ENCODE measurements at regions not wholly inside any gene's neighbourhood (a gene's known extent, or its start where the extent isn't known, plus 50 kb on each side); places are given as distances from the start of the nearest gene placed in this dataset.

GRCh38 chr9:28653216-28653615, 1079.9 kb upstream of the C9orf72 start:
- no peak for DNase-seq

GRCh38 chr9:28656727-28657126, 1083.4 kb upstream of the C9orf72 start:
- no peak for DNase-seq

DNA sequence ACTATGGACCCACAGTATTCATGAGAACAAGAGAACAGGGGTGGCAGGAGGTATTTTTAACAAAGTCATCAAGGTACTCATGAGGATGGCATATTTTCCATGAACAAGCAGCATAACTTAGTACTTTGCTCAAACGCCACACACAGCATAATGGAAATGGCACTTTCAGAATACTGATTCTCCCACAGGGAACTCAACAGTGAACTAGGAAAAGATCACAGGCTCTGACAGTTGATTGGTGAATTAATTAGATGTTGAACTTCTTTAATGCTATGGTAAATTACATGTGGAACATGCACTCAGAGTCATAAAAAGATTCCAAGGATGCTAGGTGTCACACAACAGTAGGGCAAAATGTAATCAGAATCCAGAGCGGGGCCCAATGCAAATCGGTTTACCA, 1088.6 kb upstream of the C9orf72 start:
- no peak for DNase-seq

- DNase-seq = no peak
Measured at GRCh38 chr9:28662675-28663074, 1089.4 kb upstream of the C9orf72 start.

DNA sequence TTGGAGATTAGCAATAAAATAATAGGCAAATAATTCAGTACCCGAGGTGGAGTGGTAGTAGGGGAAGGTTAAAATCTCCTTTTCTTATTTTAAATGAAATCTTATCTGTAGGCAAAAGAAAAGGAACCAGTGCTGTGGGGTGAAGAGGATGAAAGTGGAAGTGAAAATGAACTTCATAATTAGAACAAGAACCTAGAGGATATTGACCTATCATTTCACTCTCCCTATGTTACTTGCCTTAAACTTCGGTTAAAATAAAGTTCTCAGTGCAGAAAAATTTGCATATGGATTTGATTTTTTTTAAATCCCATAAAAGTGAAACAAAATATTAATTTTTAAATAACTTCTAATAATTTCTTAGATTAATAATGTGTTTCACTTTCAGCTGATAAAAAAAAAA, 1094.9 kb upstream of the C9orf72 start:
- DNase-seq = no peak

- DNase-seq = no peak
Measured at GRCh38 chr9:28671000-28671399, 1097.7 kb upstream of the C9orf72 start.

- DNase-seq = no peak
Measured at GRCh38 chr9:28678097-28678496, 1104.8 kb upstream of the C9orf72 start.

DNA sequence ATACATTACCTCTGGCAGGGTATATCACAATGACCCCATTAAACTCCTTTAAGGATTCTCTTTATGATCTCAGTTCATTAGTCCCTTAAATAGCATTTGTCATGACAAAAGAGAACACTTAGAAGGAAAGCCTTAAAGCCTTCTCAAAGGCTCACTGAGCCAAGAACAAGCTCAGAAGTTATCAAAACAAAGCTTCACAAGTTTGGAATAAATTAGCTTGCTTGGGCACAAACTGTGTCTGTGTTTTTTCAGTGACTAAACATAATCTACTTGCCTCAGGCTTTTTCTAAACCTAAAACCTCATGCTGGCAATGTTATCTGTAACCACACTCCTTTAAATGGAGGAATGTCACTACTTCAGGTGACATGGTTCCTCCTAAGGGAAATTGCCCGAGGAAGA, 1114.9 kb upstream of the C9orf72 start:
- DNase-seq = no peak

- no peak for DNase-seq
Measured at GRCh38 chr9:28692012-28692411, 1118.7 kb upstream of the C9orf72 start.

GRCh38 chr9:28696960-28697359, 1123.7 kb upstream of the C9orf72 start:
- no peak for DNase-seq

DNA sequence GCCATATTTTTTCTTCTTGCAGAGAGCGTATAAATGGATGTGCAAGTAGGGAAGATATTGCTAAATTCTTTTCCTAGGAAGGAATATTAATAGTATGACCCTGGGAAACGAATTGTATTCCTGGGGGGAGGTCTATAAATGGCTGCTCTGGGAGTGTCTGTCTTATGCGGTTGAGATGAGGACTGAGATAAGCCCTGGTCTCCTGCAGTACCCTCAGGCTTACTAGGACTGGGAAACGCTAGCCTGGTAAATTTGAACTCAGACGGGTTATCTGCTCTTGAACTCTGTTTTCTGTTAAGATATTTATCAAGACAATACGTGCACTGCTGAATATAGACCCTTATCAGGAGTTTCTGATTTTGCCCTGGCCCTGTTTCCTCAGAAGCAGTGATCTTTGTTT, 1126.4 kb upstream of the C9orf72 start:
- no peak for DNase-seq

GRCh38 chr9:28707616-28708015, 1134.3 kb upstream of the C9orf72 start:
- DNase-seq = no peak

GRCh38 chr9:28714188-28714587, 1140.9 kb upstream of the C9orf72 start:
- no peak for DNase-seq

GRCh38 chr9:28718226-28718625, 1144.9 kb upstream of the C9orf72 start:
- DNase-seq = no peak

- no peak for DNase-seq
Measured at GRCh38 chr9:28720746-28721145, 1147.5 kb upstream of the C9orf72 start.

- no peak for DNase-seq
Measured at GRCh38 chr9:28730111-28730510, 1156.8 kb upstream of the C9orf72 start.

DNA sequence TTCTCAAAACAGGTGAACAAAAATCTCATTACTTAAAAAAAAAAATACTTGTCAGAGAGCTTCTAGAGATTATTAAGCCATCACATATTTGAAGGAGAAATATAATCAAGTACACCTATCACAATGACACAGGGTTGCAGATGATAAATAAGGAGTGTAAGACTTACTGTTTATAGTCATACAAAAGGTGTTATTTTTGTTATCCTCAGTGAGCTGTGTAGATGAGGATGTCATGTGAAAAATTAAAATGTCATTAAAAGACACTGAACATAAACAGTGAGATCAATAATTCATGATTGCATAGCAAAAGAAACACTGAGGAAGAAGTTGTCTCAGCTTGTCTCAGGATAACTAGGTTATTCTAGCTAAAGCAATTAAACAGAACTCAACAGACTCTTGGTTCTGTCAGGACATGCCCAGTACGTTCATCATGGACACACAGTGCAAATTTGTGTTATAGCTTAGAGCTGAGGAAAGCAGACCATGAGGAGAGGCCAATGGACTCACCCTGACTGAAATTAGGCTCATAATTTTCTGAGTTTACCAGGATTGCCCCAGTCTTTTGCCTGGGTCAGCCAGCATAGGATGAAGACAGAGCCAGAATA, 1162.6 kb upstream of the C9orf72 start:
- DNase-seq = no peak

GRCh38 chr9:28741459-28741858, 1168.2 kb upstream of the C9orf72 start:
- no peak for DNase-seq

- no peak for DNase-seq
Measured at GRCh38 chr9:28747351-28747985, 1174.2 kb upstream of the C9orf72 start.

DNA sequence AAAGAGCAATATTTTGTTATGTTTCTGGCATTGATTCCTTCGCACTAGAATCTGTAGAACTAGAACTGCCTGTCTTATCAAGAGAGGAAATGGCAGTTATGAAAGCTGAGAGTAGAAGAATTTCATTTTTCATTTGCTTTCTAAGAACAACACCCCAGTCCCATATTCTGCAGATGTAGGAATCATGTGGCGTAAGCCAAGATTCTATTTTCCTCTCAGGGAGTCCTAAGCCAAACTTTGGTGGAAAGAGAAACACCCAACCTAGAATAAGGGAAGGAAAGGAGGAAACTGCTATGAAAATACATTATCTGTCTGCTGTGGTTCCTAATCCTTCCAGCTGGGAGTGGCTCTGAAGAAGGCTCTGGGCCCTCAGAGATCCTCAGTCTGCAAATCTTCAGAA, 1176.9 kb upstream of the C9orf72 start:
- no peak for DNase-seq

DNA sequence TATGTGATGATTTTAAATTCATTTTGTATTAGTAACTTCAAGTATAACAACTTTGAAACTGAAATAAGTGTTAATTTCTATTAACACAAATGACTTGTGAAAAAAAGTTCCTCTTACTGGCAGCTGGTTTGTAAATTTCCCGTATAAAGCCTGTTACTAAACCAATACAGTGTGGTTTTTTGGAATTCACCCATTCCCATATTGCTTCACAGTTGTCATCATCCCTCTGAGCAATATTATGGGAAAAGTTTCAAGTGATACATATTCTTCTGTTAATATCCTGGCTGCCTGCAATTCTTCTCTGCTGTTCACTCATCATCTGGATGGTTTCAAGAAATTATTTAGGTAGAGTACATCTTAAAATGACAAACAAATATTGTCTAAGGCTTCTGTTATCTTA, 1185.1 kb upstream of the C9orf72 start:
- no peak for DNase-seq

DNA sequence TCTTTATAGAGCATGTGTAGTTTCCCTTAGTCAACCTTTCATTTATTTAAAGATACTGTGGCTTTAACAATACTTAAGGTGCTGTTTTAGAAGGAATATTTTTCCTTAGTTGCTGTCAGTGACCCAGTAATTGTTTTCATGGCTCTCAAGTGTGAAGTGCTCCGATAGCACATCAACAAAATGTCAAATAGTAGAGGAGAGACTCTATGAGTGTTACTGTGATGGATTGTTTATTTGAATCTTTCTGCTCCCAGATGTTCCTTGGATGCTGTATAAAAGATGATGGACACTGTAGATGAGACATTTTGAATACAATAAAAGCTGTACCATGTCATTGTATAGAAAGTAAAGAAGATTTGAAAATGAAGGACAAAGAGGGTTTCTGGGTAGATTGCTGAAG, 1185.7 kb upstream of the C9orf72 start:
- no peak for DNase-seq

DNA sequence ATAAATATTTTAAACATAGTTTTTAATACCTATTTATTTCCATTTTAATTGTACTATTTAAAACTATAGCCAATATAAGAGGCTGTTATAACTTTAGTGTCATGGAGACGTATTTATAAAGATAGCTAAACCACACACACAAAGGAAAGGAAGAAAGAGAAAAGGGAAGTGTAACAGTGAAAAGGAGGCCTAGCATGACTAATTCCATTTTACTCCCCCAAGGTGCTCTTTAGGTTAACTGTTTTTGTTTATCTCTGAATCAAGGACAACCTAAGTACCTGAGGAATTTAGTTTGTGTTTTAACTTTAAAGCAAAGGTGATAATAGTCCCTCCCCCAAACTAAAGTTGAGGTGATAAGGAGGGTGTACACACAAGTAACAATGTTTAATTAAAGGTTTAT, 1188.9 kb upstream of the C9orf72 start:
- no peak for DNase-seq

DNA sequence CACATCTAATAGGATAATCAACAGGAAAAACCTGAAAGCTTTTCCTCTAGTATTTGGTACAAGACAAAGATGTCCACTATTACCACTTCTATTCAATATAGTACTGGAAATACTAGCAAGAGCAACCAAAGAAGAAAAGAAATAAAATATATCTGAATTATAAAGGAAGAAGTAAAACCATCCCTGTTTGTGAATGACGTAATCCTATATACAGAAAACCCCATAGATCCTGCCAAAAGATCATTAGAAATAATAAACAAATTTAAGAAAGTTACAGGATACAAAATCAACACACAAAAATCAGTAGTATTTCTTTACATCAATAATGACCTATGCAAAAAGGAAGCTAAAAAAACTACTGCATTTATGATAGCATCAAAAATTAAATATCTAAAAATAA, 1191.3 kb upstream of the C9orf72 start:
- no peak for DNase-seq

DNA sequence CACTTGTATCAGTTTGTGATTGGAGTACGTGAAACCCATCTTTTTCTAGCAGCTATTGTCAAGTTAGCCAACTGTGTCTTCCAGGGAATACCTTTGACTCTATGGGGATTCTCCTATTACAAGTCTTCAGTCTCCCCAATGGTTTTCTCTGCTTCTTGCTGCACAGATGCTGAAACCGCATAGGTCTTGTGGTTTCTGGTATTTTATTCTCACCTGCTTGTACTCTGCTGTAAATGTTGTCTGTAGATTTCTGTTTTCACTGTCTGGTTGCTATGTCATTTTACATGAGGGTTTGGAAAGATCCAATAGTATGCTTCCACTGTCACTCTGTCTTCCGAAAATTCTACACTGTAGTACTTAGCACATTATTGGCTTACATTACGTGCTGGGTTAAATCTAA, 1196.9 kb upstream of the C9orf72 start:
- no peak for DNase-seq

All from suppressor macrophage treated with lipopolysaccharide for 1 hour (primary cell).